Ovary (tissue), 3 donors: ENCODE measurements at regions not wholly inside any gene's neighbourhood (a gene's known extent, or its start where the extent isn't known, plus 50 kb on each side); places are given as distances from the start of the nearest gene placed in this dataset.

Experiments used
- CTCF ChIP-seq, 3 donors: fragments of 450-650 bp in 2 of 3; fragments of 200-600 bp in 1 of 3; IDR thresholded peaks; one replicate each; pipeline versions ENCODE4 v1.5.1 to v1.8.0; 2016 to 2022; ENCODE audit warnings: antibody characterized with exemption in 3 of 3, mild to moderate bottlenecking in 1 of 3
- POLR2A ChIP-seq: fragments of 450-650 bp; IDR thresholded peaks from one replicate; pipeline ENCODE4 v1.6.1; 2017; ENCODE audit warnings: antibody characterized with exemption, mild to moderate bottlenecking, moderate library complexity
- donor health status: DM: no; HTN: no; CAD: no.

- TF ChIP-seq POLR2A (no peak), CTCF (IDR thresholded peaks at IDR 0.05) (no peak)
These were observed 72.2 kb upstream of the ELOVL6 start for GRCh38 chr4:110270492-110271197.
